Fibroblast of skin of left biceps (primary cell): ENCODE measurements at regions not wholly inside any gene's neighbourhood (a gene's known extent, or its start where the extent isn't known, plus 50 kb on each side); places are given as distances from the start of the nearest gene placed in this dataset.

ENCODE experiments used
- DNase-seq, 2 experiments: peaks; one replicate each; pipeline ENCODE4 v3.0.0-alpha.2; 2013; ENCODE audit warnings: low read depth in 2 of 2

DNA sequence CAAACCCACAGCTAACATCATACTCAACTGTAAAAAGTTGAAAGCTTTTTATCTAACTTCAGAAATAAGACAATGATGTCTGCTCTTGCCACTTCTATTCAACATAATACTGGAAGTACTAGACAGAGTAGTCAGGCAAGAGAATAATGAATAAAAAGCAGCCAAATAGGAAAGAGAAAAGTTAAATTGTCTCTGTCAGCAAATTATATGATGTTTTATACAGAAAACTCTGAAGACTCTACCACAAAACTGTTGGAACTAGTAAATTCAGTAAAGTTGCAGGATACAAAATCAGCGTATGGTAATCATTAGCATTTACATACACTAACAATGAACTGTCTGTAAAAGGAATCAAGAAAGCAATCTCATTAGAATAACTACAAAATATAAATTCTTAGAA lies 752.9 kb upstream of the CT83 start:
- DNase-seq, result no peak

DNA sequence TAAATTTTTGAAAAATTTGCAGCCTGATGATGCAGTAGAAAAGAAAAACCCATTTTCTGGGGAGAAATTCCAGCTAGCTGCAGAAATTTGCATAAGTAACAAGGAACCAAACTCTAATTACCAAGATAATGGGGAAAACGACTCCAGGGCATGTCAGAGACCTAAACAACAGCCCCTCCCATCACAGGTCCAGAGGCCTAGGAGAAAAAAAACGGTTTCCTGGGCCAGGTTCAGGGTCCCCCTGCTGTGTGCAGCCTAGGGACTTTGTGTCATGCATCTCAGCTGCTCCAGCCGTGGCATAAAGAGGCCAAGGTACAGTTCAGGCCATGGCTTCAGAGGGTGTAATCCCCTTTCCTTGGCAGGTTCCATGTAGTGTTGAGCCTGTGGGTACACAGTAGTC lies 733.7 kb upstream of the CT83 start:
- DNase-seq, result no peak

DNA sequence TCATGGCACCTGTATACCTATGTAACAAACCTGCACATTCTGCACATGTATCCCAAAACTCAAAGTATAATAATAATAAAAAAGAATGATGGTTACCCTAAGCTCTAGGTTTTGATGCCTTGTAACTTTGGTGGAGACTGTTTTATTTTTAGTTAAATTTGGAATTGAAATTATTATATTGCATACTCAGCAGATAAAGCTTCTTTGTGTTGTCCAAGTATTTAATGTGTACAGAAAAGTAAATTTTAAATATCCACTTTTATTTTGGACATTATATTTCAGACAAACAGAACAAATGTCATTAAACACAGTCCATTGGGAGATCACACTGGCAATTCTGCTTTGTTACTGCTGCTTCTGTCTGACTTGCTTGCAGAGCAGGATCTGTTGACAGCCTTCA lies 684.5 kb upstream of the CT83 start:
- no peak for DNase-seq

DNA sequence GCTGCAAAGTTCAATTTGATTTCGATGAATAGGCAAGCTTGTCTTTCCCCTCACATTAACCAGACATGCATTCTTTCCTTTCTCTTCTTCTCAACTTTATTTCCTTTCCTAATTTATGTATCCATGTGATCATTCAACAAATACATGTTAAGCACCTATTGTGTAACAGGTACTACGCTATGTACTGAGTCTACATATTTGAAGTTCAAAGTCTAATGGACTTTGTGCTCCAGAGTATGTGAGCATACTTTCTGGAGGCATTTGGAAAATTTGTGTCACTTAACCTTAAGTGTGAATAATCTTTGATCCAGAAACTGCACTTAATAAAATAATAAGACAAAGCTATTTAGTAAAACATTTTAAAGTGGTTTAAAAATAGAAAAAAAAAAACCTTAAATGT lies 675.3 kb upstream of the CT83 start:
- DNase-seq, result no peak

DNA sequence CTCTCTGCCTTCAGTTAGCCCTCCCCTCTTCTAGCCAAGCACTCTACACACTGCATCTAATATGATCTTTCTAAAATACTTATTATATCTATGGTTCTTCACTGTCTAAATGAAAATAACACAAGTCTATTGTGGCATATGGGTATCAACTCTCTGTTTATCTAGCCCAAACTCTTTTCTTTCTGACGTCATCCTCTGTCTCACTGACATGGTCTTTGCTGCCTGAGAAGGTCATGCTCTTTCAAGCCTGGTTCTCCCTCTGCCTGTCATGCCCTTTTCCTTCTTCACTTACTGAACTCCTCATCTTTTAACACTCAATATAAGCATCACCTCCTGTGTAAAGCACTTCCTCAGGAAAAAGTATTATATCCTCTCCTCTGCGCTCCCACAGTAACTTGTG lies 672.2 kb upstream of the CT83 start:
- no peak for DNase-seq

DNA sequence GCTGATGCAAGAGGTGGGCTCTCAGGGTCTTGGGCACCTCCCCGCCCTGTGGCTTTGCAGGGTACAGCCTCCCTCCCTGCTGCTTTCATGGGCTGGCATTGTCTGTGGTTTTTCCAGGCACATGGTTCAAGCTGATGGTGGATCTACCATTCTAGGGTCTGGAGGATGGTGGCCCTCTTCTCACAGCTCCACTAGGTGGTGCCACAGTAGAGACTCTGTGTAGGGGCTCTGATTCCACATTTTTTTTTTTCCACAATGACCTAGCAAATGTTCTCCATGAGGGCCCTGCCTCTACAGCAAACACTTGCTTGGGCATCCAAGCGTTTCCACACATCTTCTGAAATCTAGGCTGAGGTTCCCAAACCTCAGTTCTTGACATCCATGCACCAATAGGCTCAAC lies 657.9 kb upstream of the CT83 start:
- DNase-seq, result no peak

DNA sequence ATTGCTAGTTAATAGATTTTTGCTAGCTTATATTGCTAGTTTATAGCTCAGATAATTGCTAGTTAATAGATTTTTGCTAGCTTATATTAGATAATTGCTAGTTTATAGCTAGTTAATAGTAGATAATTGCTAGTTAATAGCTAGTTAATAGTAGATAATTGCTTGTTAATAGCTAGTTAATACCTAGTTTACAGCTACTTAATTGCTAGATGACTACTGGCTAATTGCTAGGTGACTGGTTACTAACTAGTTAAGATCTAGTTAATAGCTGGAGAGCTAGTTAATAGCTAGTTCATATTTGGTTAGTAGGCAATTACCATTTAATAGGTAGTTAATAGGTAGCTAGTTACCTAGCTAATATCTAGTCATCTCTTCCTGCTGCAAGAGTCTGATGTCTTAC lies 633.8 kb upstream of the CT83 start:
- DNase-seq, result no peak

DNA sequence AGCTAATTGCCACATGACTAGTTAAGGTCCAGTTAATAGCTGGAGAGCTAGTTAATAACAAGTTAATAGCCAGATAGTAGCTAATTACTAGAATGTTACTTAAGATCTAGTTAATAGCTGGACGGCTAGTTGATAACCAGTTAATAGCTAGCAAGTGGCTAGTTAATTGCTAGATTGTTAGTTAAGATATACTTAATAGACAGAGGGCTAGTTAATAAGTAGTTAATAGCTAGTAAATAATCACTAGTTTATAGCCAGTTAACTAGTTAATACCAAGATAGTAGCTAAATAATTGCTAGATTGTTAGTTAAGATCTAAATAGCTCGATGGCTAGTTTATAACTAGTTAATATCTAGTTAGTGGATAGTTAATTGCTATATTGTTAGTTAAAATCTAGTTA lies 632.6 kb upstream of the CT83 start:
- DNase-seq, result no peak

DNA sequence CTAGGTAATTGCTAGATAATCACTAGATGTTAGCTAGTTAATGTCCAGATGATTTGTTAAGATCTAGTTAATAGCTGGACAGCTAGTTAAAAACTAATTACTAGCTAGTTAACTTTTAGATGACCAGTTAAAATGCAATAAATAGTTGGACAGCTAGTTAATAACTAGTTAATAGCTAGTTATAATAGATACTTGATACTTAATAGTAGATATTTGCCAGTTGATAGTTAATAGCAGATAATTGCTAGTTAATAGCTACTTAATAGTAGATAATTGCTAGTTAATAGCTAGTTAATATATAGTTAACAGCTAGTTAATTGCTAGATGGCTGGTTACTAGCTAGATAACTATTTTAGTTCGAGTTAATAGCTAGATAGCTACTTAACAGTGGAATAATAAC lies 631.4 kb upstream of the CT83 start:
- no peak for DNase-seq

DNA sequence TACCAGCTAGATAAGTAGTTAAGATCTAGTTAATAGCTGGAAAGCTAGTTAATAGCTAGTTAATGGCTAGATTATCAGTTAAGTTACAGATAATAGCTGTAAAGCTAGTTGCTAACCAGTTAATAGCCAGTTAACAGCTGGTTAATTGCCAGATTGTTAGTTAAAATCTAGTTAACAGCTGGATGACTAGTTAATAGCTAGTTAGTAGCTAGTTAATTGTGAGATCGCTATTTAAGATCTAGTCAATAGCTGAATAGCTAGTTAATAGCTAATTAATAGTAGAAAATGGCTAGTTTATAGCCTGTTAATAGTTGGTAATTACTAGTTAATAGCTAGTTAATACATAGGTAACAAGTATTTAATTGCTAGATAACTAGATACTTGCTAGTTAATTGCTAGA lies 630.5 kb upstream of the CT83 start:
- no peak for DNase-seq

DNA sequence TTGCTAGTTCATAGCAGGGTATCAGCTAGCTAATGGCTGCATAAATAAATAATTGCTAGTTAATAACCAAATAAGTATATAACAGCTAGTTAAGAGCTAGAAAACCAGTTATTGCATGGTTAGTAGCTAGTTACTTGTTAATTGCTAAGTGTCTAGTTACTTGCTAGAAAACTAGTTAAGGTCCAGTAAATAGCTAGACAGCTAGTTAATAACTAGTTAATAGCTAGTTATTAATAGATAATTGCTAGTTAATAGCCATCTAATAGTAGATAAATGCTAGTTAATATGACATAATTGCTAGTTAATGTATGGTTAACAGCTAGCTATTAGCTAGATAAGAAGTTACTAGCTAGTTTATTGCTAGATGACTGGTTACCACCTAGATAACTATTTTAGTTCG lies 629.9 kb upstream of the CT83 start:
- no peak for DNase-seq

DNA sequence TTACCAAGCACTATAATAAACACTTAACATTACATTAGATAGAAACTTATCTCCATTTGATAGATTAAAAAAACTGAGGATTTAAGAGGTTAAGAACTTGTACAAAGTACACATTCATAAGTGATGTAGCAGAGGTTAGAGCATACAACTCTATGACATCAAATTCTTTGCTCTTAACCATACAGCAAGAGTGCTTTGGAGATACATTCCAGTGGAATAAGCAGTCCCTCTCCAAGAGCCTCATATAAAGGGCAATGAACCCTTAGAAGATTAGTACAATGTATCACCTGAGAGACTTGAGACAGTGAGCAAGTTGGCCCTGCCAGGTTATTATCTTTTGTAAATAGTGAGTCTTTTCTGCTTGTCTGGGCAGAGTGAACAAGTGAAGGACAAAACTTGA lies 600.4 kb upstream of the CT83 start:
- DNase-seq, result no peak

DNA sequence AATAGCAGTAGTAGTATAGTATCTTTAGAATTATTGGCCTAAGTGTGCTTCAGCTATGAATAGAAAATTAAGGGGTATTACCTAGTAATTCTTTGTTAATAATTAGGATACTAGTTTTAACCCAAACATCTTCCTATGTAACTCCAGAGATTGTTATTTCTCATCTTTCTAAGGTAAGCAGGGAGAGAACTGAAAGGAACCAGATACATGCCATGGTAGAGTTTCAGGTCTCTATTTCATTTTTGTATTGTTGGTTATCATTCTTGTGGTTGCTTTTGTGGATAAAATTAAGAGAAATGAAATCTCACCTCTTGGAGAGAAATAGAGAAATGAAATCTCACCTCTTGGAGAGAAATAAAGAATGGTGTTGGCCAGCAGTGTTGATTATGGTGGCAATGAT lies 597.1 kb upstream of the CT83 start:
- no peak for DNase-seq

DNA sequence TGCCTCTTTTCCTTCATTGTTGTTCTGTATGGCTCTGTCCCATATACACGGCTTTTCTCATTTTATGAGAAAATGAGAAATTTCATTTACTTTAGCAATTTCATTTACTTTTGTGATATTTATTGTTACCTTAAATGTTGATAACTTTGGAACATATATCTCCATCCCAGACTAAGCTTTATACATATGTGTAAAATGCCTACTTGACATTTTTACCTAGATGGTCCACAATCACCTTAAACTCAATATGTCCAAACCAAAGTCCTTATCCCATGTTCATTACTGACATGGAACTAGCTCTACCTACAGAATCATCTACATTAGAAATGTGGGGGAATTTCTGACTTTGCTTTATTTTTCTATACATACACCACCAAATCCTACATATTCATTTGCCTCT lies 590.5 kb upstream of the CT83 start:
- DNase-seq, result no peak

DNA sequence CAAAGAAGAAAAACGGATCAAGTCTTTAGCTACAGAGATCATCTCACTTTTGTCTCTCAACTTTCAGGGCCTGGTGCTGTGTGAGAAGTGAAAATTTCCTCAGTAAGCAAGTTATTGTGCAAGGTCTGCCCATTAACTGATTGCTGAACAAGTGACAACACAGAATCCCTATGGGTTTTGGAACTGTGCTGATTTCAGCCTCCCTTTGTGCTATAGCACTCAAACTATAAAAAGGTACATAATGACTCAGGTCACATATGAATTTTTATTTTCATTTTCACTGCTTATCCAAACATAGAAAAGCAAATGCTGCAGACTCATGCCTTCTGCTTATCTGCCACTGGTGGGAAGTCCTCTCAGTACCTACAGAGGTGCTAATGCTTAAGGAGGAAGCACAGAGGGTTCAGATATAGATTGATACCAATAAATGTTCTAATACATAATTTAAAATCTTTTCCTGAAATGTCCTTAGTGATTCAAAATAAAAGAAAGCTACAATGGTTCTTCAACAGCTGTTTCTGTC lies 576.2 kb upstream of the CT83 start:
- DNase-seq, result no peak

DNA sequence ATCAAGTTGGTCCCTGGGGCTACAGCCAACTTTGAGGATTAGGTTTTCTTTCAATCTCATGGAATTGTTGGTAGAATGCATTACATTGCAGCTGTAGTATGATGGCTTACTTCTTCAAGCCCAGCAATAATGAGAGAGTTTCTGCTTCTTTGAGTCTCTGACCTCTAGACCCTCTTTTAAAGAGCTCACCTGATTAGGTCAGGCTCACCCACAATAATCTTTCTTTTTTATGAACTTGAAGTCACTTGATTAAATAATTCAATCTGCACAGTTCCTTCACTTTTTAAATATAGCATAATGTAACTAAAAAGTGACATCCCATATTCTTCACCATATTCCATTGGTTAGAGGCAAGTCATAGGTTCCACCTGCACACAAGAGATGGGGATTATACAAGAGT lies 547.5 kb upstream of the CT83 start:
- DNase-seq, result no peak

DNA sequence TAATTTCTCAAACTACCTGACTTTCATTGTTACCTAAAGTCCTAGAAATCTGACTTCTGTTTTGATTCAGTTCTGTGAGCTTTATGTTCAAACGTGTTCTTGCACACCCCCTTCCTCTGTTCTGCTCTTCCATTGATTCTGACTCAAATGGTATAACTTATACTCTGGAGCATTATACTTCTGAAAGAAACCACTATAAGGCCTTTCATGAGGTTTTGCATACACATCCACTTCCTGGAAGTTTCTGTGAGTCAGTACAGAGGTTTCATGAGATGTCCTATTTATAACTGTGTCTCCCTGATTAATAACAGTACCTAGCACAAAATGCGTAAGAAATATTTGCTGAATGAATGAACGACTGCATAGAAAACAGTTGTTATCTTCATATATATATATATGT lies 540.2 kb upstream of the CT83 start:
- DNase-seq, result no peak

DNA sequence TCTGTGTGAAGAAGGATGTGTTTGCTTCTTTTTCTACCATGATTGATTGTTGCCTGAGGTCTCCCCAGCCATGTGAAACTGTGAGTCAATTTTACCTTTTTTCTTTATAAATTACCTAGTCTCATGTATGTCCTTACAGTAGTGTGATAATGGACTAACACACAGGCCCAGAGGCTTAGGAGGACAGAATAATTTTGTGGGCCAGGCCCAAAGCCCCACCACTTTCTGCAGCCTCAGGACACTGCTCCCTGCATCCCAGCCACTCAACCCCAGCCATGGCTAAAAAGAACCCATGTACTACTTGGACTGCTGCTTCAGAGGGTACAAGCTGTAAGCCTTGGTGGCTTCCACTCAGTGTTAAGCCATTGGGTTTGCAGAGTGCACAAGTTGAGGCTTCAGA lies 512.7 kb upstream of the CT83 start:
- DNase-seq, result no peak

DNA sequence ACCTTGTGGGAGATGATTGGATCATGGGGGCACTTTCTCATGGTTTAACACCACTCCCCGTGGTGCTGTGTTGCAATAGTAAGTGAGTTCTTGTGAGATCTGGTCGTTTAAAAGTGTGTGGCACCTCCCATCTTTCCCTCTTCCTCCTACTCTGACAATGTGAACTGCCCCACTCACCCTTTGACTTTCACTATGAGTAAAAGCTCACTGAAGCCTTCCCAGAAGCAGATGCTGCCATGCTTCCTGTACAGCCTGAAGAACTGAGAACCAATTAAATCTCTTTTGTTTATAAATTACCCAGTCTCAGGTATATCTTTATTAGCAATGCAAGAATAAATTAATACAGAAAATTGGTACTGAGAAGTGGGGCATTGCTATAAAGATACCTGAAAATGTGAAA lies 509.6 kb upstream of the CT83 start:
- DNase-seq, result no peak

DNA sequence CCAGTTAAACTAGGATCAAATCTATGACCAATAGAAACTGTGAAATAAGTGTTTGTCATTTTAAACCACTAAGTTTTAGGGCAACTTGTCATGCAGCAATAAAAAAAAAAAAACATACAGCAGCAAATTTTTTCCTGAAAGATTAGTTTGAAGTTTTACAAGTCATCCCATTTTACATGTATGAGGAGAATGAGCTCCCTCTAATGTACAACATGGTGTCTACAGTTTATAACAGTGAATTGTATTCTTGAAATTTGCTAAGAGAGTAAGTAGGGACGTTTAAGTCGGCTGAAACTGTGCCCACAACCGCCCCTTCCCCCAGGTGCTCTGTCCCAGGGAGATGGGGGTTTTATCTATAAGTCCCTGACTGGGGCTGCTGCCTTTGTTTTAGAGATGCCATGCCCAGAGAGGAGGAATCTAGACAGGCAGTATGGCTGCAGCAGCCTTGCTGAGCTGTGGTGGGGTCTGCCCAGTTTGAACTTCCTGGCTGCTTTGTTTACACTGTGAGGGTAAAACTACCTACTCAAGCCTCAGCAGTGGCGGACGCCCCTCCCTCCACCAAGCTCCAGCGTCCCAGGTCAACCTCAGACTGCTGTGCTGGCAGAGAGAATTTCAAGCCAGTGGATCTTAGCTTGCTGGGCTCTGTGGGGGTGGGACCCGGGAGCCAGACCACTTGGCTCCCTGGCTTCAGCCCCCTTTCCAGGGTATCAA lies 499.3 kb upstream of the CT83 start:
- no peak for DNase-seq

DNA sequence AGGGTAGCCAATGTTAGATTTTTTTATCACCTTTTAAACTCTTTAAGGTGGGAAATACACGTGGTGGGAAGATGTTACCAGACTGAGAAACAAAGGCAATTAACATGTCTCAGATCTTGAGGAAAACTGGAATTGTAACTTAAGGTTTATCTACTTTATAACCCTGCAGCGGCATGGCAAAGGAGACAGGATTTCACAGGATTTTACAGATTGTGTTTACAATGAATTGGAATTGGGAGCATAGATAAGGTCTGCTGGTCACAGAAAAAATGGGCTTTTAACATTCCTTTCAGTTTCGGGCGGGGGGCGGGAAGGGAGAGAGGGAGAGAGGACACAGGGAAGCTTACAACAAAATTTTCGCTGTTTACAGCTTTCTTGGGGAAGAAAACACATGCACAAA lies 467.5 kb upstream of the CT83 start:
- DNase-seq, result no peak

DNA sequence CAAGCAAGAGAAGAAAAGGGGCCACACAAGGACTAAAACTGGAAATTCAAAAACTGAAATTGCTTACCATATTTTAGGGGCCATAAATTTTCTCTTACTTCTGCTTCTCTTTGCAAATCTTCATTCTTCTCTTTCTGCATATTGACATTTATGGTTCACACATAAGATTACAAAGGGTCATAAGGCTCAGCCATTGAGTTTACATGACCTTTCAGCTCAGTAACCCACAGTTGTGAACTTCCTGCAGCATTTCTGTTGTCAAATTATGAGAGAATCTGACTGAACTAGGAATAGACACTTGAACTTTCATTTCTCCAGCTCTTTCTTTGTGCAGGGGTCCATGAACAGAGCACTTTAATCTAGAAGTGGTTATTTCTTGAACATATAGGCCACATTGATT lies 434.8 kb upstream of the CT83 start:
- DNase-seq, result no peak

DNA sequence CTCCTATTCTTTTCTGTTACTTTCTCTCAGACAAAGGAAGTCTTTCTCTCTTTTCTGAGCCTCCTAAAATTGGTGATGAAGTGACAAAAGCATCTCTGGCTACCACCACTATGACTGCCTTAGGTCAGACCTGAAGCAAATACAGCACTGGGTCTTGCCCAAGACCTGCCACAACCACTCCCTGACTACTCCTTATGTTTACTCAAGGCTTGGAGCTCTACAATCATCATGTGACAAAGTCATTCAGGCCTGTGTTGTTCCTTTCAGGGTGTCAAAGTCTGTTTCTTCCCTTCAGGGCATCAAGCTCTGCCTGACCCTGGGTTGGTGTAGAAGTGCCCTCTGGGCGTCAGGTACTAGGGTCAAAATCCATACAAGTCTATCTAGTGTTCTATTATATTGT lies 419.2 kb upstream of the CT83 start:
- no peak for DNase-seq

DNA sequence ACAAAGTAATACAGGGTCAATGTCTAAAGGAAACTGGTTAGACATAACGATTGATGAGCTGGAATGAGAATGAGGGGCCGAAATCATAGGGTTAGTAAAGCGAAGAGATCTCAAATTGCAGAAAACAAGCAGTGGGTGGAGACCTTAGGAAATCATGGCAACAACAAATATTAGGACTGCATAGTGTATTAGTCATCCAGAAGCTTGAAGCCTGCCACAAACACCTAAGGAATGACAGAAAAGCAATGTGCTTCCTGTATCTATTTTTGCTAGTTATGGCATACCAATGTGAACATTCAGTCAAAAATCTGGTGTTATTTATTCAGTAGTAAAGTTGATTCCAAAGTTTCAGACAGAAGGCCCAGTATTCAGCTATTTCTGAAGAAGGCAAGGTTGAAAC lies 410.9 kb upstream of the CT83 start:
- peak; percentile 10 to 23 for DNase-seq
